ENCODE measurements at regions not wholly inside any gene's neighbourhood (a gene's known extent, or its start where the extent isn't known, plus 50 kb on each side); places are given as distances from the start of the nearest gene placed in this dataset.
A peak's percentile ranks its signal among the peaks of the same experiment; 100 is the strongest.

- DNase-seq: peak in 1 of 2 experiments; percentile 26
Observed at GRCh38 chr13:76795701-76796695, 90.2 kb downstream of the KCTD12 start.

GRCh38 chr13:76792731-76793347, 93.4 kb downstream of the KCTD12 start:
- no peak for DNase-seq

- DNase-seq: peak; percentile 48 to 62
Observed at GRCh38 chr13:76790980-76791819, 95.0 kb downstream of the KCTD12 start.

- no peak for DNase-seq
Observed at GRCh38 chr13:76790526-76790925, 95.7 kb downstream of the KCTD12 start.

GRCh38 chr13:76783798-76784197, 102.4 kb downstream of the KCTD12 start:
- peak; percentile 29 to 58 for DNase-seq

GRCh38 chr13:76778853-76779252, 107.4 kb downstream of the KCTD12 start:
- no peak for DNase-seq

GRCh38 chr13:76777096-76777495, 109.1 kb downstream of the KCTD12 start:
- no peak for DNase-seq

GRCh38 chr13:76775088-76775740, 111.0 kb downstream of the KCTD12 start:
- DNase-seq: no peak

- no peak for DNase-seq
Observed at GRCh38 chr13:76773448-76774094, 112.6 kb downstream of the KCTD12 start.

GRCh38 chr13:76772241-76772640, 114.0 kb downstream of the KCTD12 start:
- no peak for DNase-seq

GRCh38 chr13:76769271-76769791, 116.9 kb downstream of the KCTD12 start:
- no peak for DNase-seq

- DNase-seq: no peak
Observed at GRCh38 chr13:76768384-76768783, 117.8 kb downstream of the KCTD12 start.

GRCh38 chr13:76764916-76765315, 121.3 kb downstream of the KCTD12 start:
- DNase-seq: no peak

GRCh38 chr13:76764429-76764828, 121.8 kb downstream of the KCTD12 start:
- no peak for DNase-seq

- DNase-seq: no peak
Observed at GRCh38 chr13:76762721-76763120, 123.5 kb downstream of the KCTD12 start.

- DNase-seq: no peak
Observed at GRCh38 chr13:76759877-76760276, 126.3 kb downstream of the KCTD12 start.

GRCh38 chr13:76758738-76759137, 127.5 kb downstream of the KCTD12 start:
- no peak for DNase-seq

- no peak for DNase-seq
Observed at GRCh38 chr13:76758257-76758656, 127.9 kb downstream of the KCTD12 start.

- no peak for DNase-seq
Observed at GRCh38 chr13:76756451-76756850, 129.8 kb downstream of the KCTD12 start.

- DNase-seq: no peak
Observed at GRCh38 chr13:76754414-76754813, 131.8 kb downstream of the KCTD12 start.

GRCh38 chr13:76751278-76751677, 134.9 kb downstream of the KCTD12 start:
- DNase-seq: no peak

GRCh38 chr13:76750126-76750525, 136.1 kb downstream of the KCTD12 start:
- DNase-seq: no peak

Data from SHP77 (cell line).